ENCODE measurements at regions not wholly inside any gene's neighbourhood (a gene's known extent, or its start where the extent isn't known, plus 50 kb on each side); places are given as distances from the start of the nearest gene placed in this dataset.

- peaks cover 26% of the 10 kb centered on the region for H3K79me2 ChIP-seq (ENCODE audit: control insufficient read depth, insufficient read depth, low read length, unreplicated experiment)
- peaks cover 6% of the 10 kb centered on the region for H3K36me3 ChIP-seq (ENCODE audit: insufficient read depth, low read length)
- H3K4me1 ChIP-seq (ENCODE audit: control insufficient read depth, insufficient read depth, low read length, unreplicated experiment) = peaks cover 28% of the 10 kb centered on the region
- H3K4me3 ChIP-seq (ENCODE audit: low read depth, low read length) = peak overlapping the region; percentile 84
- no peaks in the 10 kb centered on the region for H3K27me3 ChIP-seq (ENCODE audit: insufficient read depth, low read length)
- H3K27ac ChIP-seq (ENCODE audit: low read depth, low read length) = no peak overlapping the region
- no peak overlapping the region for H2AFZ ChIP-seq (ENCODE audit: low read length, unreplicated experiment)
These were observed 367.2 kb downstream of the MTX2 start for GRCh38 chr2:176636401-176636800.

GRCh38 chr2:176637142-176637485 lies 367.9 kb downstream of the MTX2 start:
- Histone ChIP-seq H3K27ac (ENCODE audit: low read depth, low read length) (peak overlapping the region; percentile 70), H3K79me2 (ENCODE audit: control insufficient read depth, insufficient read depth, low read length, unreplicated experiment) (peaks cover 26% of the 10 kb centered on the region), H3K27me3 (ENCODE audit: insufficient read depth, low read length) (no peaks in the 10 kb centered on the region), H3K36me3 (ENCODE audit: insufficient read depth, low read length) (peaks cover 6% of the 10 kb centered on the region), H3K4me3 (ENCODE audit: low read depth, low read length) (peak overlapping the region; percentile 84), H2AFZ (ENCODE audit: low read length, unreplicated experiment) (peak overlapping the region; percentile 89), H3K4me1 (ENCODE audit: control insufficient read depth, insufficient read depth, low read length, unreplicated experiment) (peaks cover 35% of the 10 kb centered on the region)

- no peaks in the 10 kb centered on the region for H3K27me3 ChIP-seq (ENCODE audit: insufficient read depth, low read length)
- H2AFZ ChIP-seq (ENCODE audit: low read length, unreplicated experiment) = peak overlapping the region; percentile 89
- H3K27ac ChIP-seq (ENCODE audit: low read depth, low read length) = peak overlapping the region; percentile 70
- peaks cover 40% of the 10 kb centered on the region for H3K4me1 ChIP-seq (ENCODE audit: control insufficient read depth, insufficient read depth, low read length, unreplicated experiment)
- peaks cover 26% of the 10 kb centered on the region for H3K79me2 ChIP-seq (ENCODE audit: control insufficient read depth, insufficient read depth, low read length, unreplicated experiment)
- H3K4me3 ChIP-seq (ENCODE audit: low read depth, low read length) = peak overlapping the region; percentile 84
- peaks cover 6% of the 10 kb centered on the region for H3K36me3 ChIP-seq (ENCODE audit: insufficient read depth, low read length)
These were observed 368.4 kb downstream of the MTX2 start for GRCh38 chr2:176637486-176638166.

GRCh38 chr2:176638167-176639015 lies 369.1 kb downstream of the MTX2 start:
- peaks cover 46% of the 10 kb centered on the region for H3K4me1 ChIP-seq (ENCODE audit: control insufficient read depth, insufficient read depth, low read length, unreplicated experiment)
- peaks cover 26% of the 10 kb centered on the region for H3K79me2 ChIP-seq (ENCODE audit: control insufficient read depth, insufficient read depth, low read length, unreplicated experiment)
- peak overlapping the region; percentile 84 for H3K4me3 ChIP-seq (ENCODE audit: low read depth, low read length)
- no peaks in the 10 kb centered on the region for H3K27me3 ChIP-seq (ENCODE audit: insufficient read depth, low read length)
- peak overlapping the region; percentile 89 for H2AFZ ChIP-seq (ENCODE audit: low read length, unreplicated experiment)
- H3K36me3 ChIP-seq (ENCODE audit: insufficient read depth, low read length) = no peaks in the 10 kb centered on the region
- peak overlapping the region; percentile 70 for H3K27ac ChIP-seq (ENCODE audit: low read depth, low read length)

GRCh38 chr2:176639016-176639343 lies 369.7 kb downstream of the MTX2 start:
- Histone ChIP-seq H3K27ac (ENCODE audit: low read depth, low read length) (no peak overlapping the region), H3K27me3 (ENCODE audit: insufficient read depth, low read length) (no peaks in the 10 kb centered on the region), H3K4me3 (ENCODE audit: low read depth, low read length) (peak overlapping the region; percentile 84), H3K4me1 (ENCODE audit: control insufficient read depth, insufficient read depth, low read length, unreplicated experiment) (peaks cover 46% of the 10 kb centered on the region), H2AFZ (ENCODE audit: low read length, unreplicated experiment) (peak overlapping the region; percentile 83), H3K79me2 (ENCODE audit: control insufficient read depth, insufficient read depth, low read length, unreplicated experiment) (peaks cover 23% of the 10 kb centered on the region), H3K36me3 (ENCODE audit: insufficient read depth, low read length) (no peaks in the 10 kb centered on the region)

GRCh38 chr2:176639671-176640070 lies 370.4 kb downstream of the MTX2 start:
- no peaks in the 10 kb centered on the region for H3K36me3 ChIP-seq (ENCODE audit: insufficient read depth, low read length)

GRCh38 chr2:176641436-176641835 lies 372.2 kb downstream of the MTX2 start:
- no peak overlapping the region for H2AFZ ChIP-seq (ENCODE audit: low read length, unreplicated experiment)
- H3K4me1 ChIP-seq (ENCODE audit: control insufficient read depth, insufficient read depth, low read length, unreplicated experiment) = peaks cover 31% of the 10 kb centered on the region
- H3K4me3 ChIP-seq (ENCODE audit: low read depth, low read length) = peak overlapping the region; percentile 4; the same call in 1 of the 2 replicates
- peaks cover 7% of the 10 kb centered on the region for H3K79me2 ChIP-seq (ENCODE audit: control insufficient read depth, insufficient read depth, low read length, unreplicated experiment)
- H3K27ac ChIP-seq (ENCODE audit: low read depth, low read length) = peak overlapping the region; percentile 74
- no peaks in the 10 kb centered on the region for H3K36me3 ChIP-seq (ENCODE audit: insufficient read depth, low read length)
- no peaks in the 10 kb centered on the region for H3K27me3 ChIP-seq (ENCODE audit: insufficient read depth, low read length)

More at GRCh38 chr2:176639671-176640070, 370.4 kb downstream of the MTX2 start:
- no peak overlapping the region for H3K27ac ChIP-seq (ENCODE audit: low read depth, low read length)
- H3K27me3 ChIP-seq (ENCODE audit: insufficient read depth, low read length) = no peaks in the 10 kb centered on the region
- H3K4me1 ChIP-seq (ENCODE audit: control insufficient read depth, insufficient read depth, low read length, unreplicated experiment) = peaks cover 41% of the 10 kb centered on the region
- no peak overlapping the region for H2AFZ ChIP-seq (ENCODE audit: low read length, unreplicated experiment)
- H3K79me2 ChIP-seq (ENCODE audit: control insufficient read depth, insufficient read depth, low read length, unreplicated experiment) = peaks cover 19% of the 10 kb centered on the region
- H3K4me3 ChIP-seq (ENCODE audit: low read depth, low read length) = no peak overlapping the region

- Histone ChIP-seq H3K36me3 (ENCODE audit: insufficient read depth, low read length) (no peaks in the 10 kb centered on the region), H3K4me1 (ENCODE audit: control insufficient read depth, insufficient read depth, low read length, unreplicated experiment) (peaks cover 31% of the 10 kb centered on the region), H3K4me3 (ENCODE audit: low read depth, low read length) (peak overlapping the region; percentile 4; the same call in 1 of the 2 replicates), H2AFZ (ENCODE audit: low read length, unreplicated experiment) (peak overlapping the region; percentile 21), H3K27me3 (ENCODE audit: insufficient read depth, low read length) (no peaks in the 10 kb centered on the region), H3K27ac (ENCODE audit: low read depth, low read length) (peak overlapping the region; percentile 74), H3K79me2 (ENCODE audit: control insufficient read depth, insufficient read depth, low read length, unreplicated experiment) (peaks cover 4% of the 10 kb centered on the region)
These were observed 372.8 kb downstream of the MTX2 start for GRCh38 chr2:176642074-176642473.

- Histone ChIP-seq H3K36me3 (ENCODE audit: insufficient read depth, low read length) (no peaks in the 10 kb centered on the region), H3K4me3 (ENCODE audit: low read depth, low read length) (no peak overlapping the region), H2AFZ (ENCODE audit: low read length, unreplicated experiment) (no peak overlapping the region), H3K27me3 (ENCODE audit: insufficient read depth, low read length) (no peaks in the 10 kb centered on the region), H3K4me1 (ENCODE audit: control insufficient read depth, insufficient read depth, low read length, unreplicated experiment) (peaks cover 31% of the 10 kb centered on the region), H3K79me2 (ENCODE audit: control insufficient read depth, insufficient read depth, low read length, unreplicated experiment) (no peaks in the 10 kb centered on the region), H3K27ac (ENCODE audit: low read depth, low read length) (no peak overlapping the region)
These were observed 374.4 kb downstream of the MTX2 start for GRCh38 chr2:176643646-176644045.

- no peak overlapping the region for H2AFZ ChIP-seq (ENCODE audit: low read length, unreplicated experiment)
- H3K4me1 ChIP-seq (ENCODE audit: control insufficient read depth, insufficient read depth, low read length, unreplicated experiment) = peaks cover 23% of the 10 kb centered on the region
- no peaks in the 10 kb centered on the region for H3K36me3 ChIP-seq (ENCODE audit: insufficient read depth, low read length)
- no peaks in the 10 kb centered on the region for H3K79me2 ChIP-seq (ENCODE audit: control insufficient read depth, insufficient read depth, low read length, unreplicated experiment)
- H3K4me3 ChIP-seq (ENCODE audit: low read depth, low read length) = no peak overlapping the region
- no peaks in the 10 kb centered on the region for H3K27me3 ChIP-seq (ENCODE audit: insufficient read depth, low read length)
- H3K27ac ChIP-seq (ENCODE audit: low read depth, low read length) = no peak overlapping the region
These were observed 376.3 kb downstream of the MTX2 start for GRCh38 chr2:176645494-176645893.

Data from ACC112 (cell line).